Thoracic aorta (tissue), 2 donors: ENCODE measurements at regions not wholly inside any gene's neighbourhood (a gene's known extent, or its start where the extent isn't known, plus 50 kb on each side); places are given as distances from the start of the nearest gene placed in this dataset.

Experiments
- ATAC-seq: fragments of 150-250 bp; one replicate; pipeline ENCODE4 v1.8.0; 2017; ENCODE audit warnings: low read depth; ENCODE audit not compliant: insufficient number of reproducible peaks, low FRiP score
- DNase-seq: peaks from one replicate; pipeline ENCODE4 v3.0.0-alpha.2; 2020; ENCODE audit warnings: low spot score
- H3K27ac ChIP-seq, 2 donors: fragments of 200-600 bp; sonication (generic); 1 replicate in 1 of 2; 2 replicates in 1 of 2; pipeline ENCODE4 v1.5.1; 2016; ENCODE audit warnings: mild to moderate bottlenecking in 2 of 2, moderate library complexity in 2 of 2
- H3K27me3 ChIP-seq: fragments of 200-600 bp; sonication (generic); replicated peaks from 2 replicates; pipeline ENCODE4 v1.6.0; 2016; ENCODE audit warnings: mild to moderate bottlenecking; ENCODE audit not compliant: insufficient read depth
- H3K36me3 ChIP-seq: fragments of 200-600 bp; sonication (generic); one replicate; pipeline ENCODE4 v1.5.1; 2016
- H3K4me1 ChIP-seq, 2 donors: fragments of 200-600 bp; sonication (generic); 1 replicate in 1 of 2; 2 replicates in 1 of 2; pipeline versions ENCODE4 v1.5.1 to v1.6.0; 2016; ENCODE audit warnings: low read depth in 2 of 2, mild to moderate bottlenecking in 1 of 2; ENCODE audit not compliant: control insufficient read depth in 1 of 2
- H3K4me3 ChIP-seq: fragments of 200-600 bp; sonication (generic); 2 replicates; pipeline ENCODE4 v1.5.1; 2016; ENCODE audit warnings: mild to moderate bottlenecking
- H3K9me3 ChIP-seq: fragments of 200-600 bp; sonication (generic); 2 replicates; pipeline ENCODE4 v1.5.1; 2016
- TF ChIP-seq, protein P1 (sequence below): fragments of 200-600 bp; sonication (generic); IDR thresholded peaks from one replicate; pipeline ENCODE4 v1.5.1; 2019; ENCODE audit warnings: antibody characterized with exemption

GRCh38 chr3:107441617-107442016, 64.4 kb downstream of the CCDC54 start:
- Histone ChIP-seq H3K4me3 (no peak overlapping the region), H3K9me3 (no peaks in the 10 kb centered on the region), H3K36me3 (no peaks in the 10 kb centered on the region), H3K27ac (no peak overlapping the region), H3K27me3 (no peaks in the 10 kb centered on the region), H3K4me1 (peaks cover 0 to 5% of the 10 kb centered on the region in 2 donors)
- ATAC-seq = no peak
- TF ChIP-seq, protein P1, sequence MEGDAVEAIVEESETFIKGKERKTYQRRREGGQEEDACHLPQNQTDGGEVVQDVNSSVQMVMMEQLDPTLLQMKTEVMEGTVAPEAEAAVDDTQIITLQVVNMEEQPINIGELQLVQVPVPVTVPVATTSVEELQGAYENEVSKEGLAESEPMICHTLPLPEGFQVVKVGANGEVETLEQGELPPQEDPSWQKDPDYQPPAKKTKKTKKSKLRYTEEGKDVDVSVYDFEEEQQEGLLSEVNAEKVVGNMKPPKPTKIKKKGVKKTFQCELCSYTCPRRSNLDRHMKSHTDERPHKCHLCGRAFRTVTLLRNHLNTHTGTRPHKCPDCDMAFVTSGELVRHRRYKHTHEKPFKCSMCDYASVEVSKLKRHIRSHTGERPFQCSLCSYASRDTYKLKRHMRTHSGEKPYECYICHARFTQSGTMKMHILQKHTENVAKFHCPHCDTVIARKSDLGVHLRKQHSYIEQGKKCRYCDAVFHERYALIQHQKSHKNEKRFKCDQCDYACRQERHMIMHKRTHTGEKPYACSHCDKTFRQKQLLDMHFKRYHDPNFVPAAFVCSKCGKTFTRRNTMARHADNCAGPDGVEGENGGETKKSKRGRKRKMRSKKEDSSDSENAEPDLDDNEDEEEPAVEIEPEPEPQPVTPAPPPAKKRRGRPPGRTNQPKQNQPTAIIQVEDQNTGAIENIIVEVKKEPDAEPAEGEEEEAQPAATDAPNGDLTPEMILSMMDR = no peak
- DNase-seq = no peak

DNA sequence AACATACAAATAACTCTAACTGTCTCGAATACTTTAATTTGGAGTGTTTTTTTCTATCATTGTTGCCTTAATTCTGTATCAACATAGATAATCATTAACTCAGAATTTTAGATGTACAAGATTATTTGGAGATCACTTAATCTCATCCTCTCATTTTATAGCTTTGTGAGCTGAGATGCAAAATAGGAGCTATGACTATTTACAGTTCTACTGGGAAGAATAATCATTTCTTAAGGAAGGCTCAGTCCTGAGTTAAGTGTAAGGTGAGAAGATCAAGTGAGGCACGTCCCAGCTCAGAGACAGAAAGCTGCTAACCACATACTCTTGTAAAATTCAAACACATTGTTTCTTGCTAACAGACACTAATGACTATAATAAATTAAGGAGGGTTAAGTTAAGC, 66.2 kb downstream of the CCDC54 start:
- Histone ChIP-seq H3K4me1 (peaks cover 0 to under 1% of the 10 kb centered on the region in 2 donors), H3K27me3 (no peaks in the 10 kb centered on the region), H3K36me3 (no peaks in the 10 kb centered on the region), H3K4me3 (no peak overlapping the region), H3K27ac (no peak overlapping the region), H3K9me3 (no peaks in the 10 kb centered on the region)
- no peak for ATAC-seq
- TF ChIP-seq, protein P1 = no peak
- DNase-seq = no peak

DNA sequence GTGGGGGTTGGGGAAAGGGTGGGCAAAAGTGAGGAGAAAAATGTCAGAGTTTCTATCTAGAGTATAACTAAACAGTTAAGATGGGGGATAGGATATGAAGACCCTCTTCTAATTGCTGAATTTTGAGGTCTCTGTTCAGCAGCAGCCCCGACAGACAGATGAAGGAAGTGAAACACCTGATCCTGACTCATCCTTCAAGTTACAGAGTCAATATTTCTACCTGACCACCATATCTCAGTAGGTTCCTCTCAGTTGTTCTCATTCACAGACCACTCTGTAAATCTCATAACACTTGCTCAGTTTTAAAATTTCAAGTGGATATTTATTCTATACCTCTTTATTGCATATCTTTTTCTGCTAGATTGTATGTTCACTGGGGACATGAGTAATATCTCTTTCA, 69.5 kb downstream of the CCDC54 start:
- no peak overlapping the region for H3K4me3 ChIP-seq
- no peaks in the 10 kb centered on the region for H3K27me3 ChIP-seq
- no peaks in the 10 kb centered on the region for H3K9me3 ChIP-seq
- no peaks in the 10 kb centered on the region for H3K4me1 ChIP-seq
- DNase-seq (no peak), ATAC-seq (no peak)
- TF ChIP-seq, protein P1 = no peak
- no peaks in the 10 kb centered on the region for H3K36me3 ChIP-seq
- no peak overlapping the region for H3K27ac ChIP-seq

DNA sequence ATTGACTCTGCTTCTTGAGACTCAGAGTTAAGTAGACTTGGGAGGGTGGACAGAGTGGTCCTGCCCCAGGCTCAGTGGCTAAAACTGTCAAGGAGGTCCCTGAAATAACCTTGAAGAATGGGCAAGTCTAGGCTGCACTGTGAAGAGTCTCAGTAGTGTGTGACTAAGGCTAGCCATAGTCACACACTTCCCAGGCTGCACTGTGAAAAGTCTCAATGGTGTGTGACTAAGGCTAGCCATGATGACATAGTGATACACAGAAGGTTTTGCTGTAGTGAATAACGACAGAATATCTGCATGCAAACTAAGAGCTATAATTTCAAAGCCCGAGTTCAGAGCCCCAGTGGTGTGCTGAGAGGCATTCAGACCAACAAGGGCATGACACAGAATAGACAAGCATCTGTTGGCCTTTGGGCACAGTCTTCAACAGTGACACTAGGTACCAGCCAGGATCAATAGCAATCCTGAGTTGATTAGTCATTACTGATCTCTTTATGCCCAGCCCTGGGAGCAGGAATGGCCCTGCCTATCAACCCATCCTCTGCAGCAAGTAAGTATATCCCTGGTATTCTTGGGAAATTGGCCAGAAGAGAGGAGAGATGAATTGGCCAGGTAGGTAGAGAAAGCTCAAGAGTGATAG, 72.4 kb upstream of the BBX start:
- no peaks in the 10 kb centered on the region for H3K9me3 ChIP-seq
- no peak overlapping the region for H3K27ac ChIP-seq
- H3K4me3 ChIP-seq = no peak overlapping the region
- ATAC-seq (no peak), DNase-seq (no peak)
- TF ChIP-seq, protein P1 = no peak
- H3K4me1 ChIP-seq = no peaks in the 10 kb centered on the region
- no peaks in the 10 kb centered on the region for H3K36me3 ChIP-seq
- no peaks in the 10 kb centered on the region for H3K27me3 ChIP-seq

- H3K4me1 ChIP-seq = no peaks in the 10 kb centered on the region
- DNase-seq (no peak), ATAC-seq (no peak)
- H3K36me3 ChIP-seq = no peaks in the 10 kb centered on the region
- H3K27ac ChIP-seq = no peak overlapping the region
- no peaks in the 10 kb centered on the region for H3K9me3 ChIP-seq
- no peaks in the 10 kb centered on the region for H3K27me3 ChIP-seq
- no peak overlapping the region for H3K4me3 ChIP-seq
- TF ChIP-seq, protein P1 = no peak
Observed at GRCh38 chr3:107452436-107452835, 70.3 kb upstream of the BBX start.
